ENCODE measurements at regions not wholly inside any gene's neighbourhood (a gene's known extent, or its start where the extent isn't known, plus 50 kb on each side); places are given as distances from the start of the nearest gene placed in this dataset.

DNA sequence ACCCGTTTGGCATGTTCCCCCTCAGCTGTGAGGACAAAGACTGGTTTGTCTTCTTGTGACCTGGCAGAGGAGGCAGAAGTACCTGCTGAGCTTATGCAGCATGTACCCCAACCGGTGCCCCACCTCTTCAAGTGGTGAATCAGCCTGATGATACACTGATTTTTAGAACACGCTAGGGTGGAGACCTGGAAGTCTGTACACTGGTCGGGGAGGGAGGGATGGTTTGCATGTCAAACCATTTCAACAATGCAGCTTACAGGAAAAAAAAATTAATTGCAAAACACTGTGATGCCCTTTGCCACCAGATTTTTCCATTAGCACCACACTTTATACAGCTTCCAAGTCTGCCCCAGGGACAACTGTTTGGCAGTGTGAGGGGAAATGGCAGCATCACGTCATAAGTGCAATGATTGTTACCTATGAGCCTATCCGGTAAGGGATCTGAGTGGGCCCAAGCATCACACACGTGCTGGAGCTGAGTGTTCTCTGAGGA lies 155.1 kb upstream of the DMRT1 start:
- Histone ChIP-seq H3K9ac (no peak overlapping the region), H2AFZ (ENCODE audit: low read depth) (no peak overlapping the region), H3K4me1 (ENCODE audit: low read depth, poor library complexity, severe bottlenecking) (no peaks in the 10 kb centered on the region), H3K27me3 (ENCODE audit: insufficient read depth, low read depth) (no peaks in the 10 kb centered on the region), H3K27ac (no peak overlapping the region), H3K79me2 (ENCODE audit: insufficient read depth, low read depth) (no peaks in the 10 kb centered on the region), H3K36me3 (ENCODE audit: insufficient read depth) (no peaks in the 10 kb centered on the region), H4K20me1 (ENCODE audit: insufficient read depth) (no peaks in the 10 kb centered on the region), H3K4me2 (no peak overlapping the region), H3K4me3 (IDR thresholded peaks at IDR 0.05; ENCODE audit: insufficient read depth, low read depth, low read length) (no peak overlapping the region)
- TF ChIP-seq, protein P1, sequence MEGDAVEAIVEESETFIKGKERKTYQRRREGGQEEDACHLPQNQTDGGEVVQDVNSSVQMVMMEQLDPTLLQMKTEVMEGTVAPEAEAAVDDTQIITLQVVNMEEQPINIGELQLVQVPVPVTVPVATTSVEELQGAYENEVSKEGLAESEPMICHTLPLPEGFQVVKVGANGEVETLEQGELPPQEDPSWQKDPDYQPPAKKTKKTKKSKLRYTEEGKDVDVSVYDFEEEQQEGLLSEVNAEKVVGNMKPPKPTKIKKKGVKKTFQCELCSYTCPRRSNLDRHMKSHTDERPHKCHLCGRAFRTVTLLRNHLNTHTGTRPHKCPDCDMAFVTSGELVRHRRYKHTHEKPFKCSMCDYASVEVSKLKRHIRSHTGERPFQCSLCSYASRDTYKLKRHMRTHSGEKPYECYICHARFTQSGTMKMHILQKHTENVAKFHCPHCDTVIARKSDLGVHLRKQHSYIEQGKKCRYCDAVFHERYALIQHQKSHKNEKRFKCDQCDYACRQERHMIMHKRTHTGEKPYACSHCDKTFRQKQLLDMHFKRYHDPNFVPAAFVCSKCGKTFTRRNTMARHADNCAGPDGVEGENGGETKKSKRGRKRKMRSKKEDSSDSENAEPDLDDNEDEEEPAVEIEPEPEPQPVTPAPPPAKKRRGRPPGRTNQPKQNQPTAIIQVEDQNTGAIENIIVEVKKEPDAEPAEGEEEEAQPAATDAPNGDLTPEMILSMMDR (conservative IDR thresholded peaks at IDR 0.05; ENCODE audit: low read depth, low read length): no peak

GRCh38 chr9:687034-687785 lies 154.3 kb upstream of the DMRT1 start:
- no peak overlapping the region for H3K4me3 ChIP-seq (IDR thresholded peaks at IDR 0.05; ENCODE audit: insufficient read depth, low read depth, low read length)
- no peaks in the 10 kb centered on the region for H3K79me2 ChIP-seq (ENCODE audit: insufficient read depth, low read depth)
- no peak overlapping the region for H3K4me2 ChIP-seq
- H3K36me3 ChIP-seq (ENCODE audit: insufficient read depth): no peaks in the 10 kb centered on the region
- no peaks in the 10 kb centered on the region for H3K27me3 ChIP-seq (ENCODE audit: insufficient read depth, low read depth)
- H3K9ac ChIP-seq: no peak overlapping the region
- H4K20me1 ChIP-seq (ENCODE audit: insufficient read depth): no peaks in the 10 kb centered on the region
- TF ChIP-seq, protein P1 (conservative IDR thresholded peaks at IDR 0.05; ENCODE audit: low read depth, low read length): no peak
- H2AFZ ChIP-seq (ENCODE audit: low read depth): no peak overlapping the region
- no peak overlapping the region for H3K27ac ChIP-seq
- H3K4me1 ChIP-seq (ENCODE audit: low read depth, poor library complexity, severe bottlenecking): no peaks in the 10 kb centered on the region

DNA sequence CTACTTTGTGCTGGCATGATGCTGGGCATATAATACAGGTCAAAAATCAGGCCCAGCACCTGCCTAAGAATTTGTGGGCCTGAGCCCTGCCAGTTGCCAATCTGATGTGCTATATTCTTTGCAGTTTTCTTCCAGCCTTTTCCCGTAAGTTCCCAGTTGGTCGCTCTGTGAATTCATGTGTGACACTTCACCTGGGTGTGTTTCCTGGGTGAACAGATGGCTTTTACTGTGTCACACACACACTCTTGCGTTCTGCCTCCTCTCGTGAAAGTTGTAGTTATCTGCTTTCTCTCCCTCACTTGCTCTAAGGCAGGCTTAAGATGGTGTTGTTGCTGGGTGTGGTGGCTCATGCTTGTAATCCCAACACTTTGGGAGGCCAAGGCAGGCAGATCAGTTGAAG lies 153.5 kb upstream of the DMRT1 start:
- Histone ChIP-seq H3K27ac (no peak overlapping the region), H3K4me1 (ENCODE audit: low read depth, poor library complexity, severe bottlenecking) (no peaks in the 10 kb centered on the region), H3K9ac (no peak overlapping the region), H3K4me3 (IDR thresholded peaks at IDR 0.05; ENCODE audit: insufficient read depth, low read depth, low read length) (no peak overlapping the region), H3K4me2 (no peak overlapping the region), H4K20me1 (ENCODE audit: insufficient read depth) (no peaks in the 10 kb centered on the region), H2AFZ (ENCODE audit: low read depth) (no peak overlapping the region), H3K36me3 (ENCODE audit: insufficient read depth) (no peaks in the 10 kb centered on the region), H3K27me3 (ENCODE audit: insufficient read depth, low read depth) (no peaks in the 10 kb centered on the region), H3K79me2 (ENCODE audit: insufficient read depth, low read depth) (no peaks in the 10 kb centered on the region)
- TF ChIP-seq, protein P1 (conservative IDR thresholded peaks at IDR 0.05; ENCODE audit: low read depth, low read length): no peak

DNA sequence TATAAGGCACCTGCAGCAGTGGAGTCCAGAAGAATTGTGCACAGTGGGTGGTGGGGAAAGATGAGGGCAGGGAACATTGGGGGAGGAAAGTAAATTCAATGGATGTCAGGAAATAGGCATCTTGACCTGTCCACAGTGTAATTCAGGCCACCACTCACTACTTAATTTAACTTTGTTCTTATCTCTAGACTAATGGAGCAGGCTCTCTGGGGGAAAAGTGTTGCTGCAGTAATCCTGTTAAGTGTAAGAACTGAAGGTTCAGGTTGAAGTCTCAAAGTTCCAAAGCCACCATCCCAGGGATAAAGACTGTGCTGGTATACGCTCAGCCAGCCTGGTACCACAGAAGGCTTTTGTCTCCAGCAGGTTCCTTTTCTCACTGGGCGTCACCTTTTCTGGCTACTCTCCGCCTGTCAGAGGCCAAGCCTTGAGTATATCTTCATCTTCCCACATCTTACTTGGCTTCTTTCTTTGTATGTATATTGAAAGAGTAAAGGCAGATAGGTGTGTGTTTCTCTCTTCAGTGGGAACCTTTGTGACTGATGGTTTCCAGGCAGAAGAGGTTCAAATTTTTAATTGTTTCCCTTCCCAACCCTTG lies 150.9 kb upstream of the DMRT1 start:
- H3K9ac ChIP-seq: no peak overlapping the region
- no peaks in the 10 kb centered on the region for H3K4me1 ChIP-seq (ENCODE audit: low read depth, poor library complexity, severe bottlenecking)
- H3K27me3 ChIP-seq (ENCODE audit: insufficient read depth, low read depth): no peaks in the 10 kb centered on the region
- H3K4me2 ChIP-seq: no peak overlapping the region
- H3K79me2 ChIP-seq (ENCODE audit: insufficient read depth, low read depth): no peaks in the 10 kb centered on the region
- no peak overlapping the region for H3K27ac ChIP-seq
- no peaks in the 10 kb centered on the region for H4K20me1 ChIP-seq (ENCODE audit: insufficient read depth)
- TF ChIP-seq, protein P1 (conservative IDR thresholded peaks at IDR 0.05; ENCODE audit: low read depth, low read length): no peak
- H3K4me3 ChIP-seq (IDR thresholded peaks at IDR 0.05; ENCODE audit: insufficient read depth, low read depth, low read length): no peak overlapping the region
- no peaks in the 10 kb centered on the region for H3K36me3 ChIP-seq (ENCODE audit: insufficient read depth)
- H2AFZ ChIP-seq (ENCODE audit: low read depth): no peak overlapping the region

Measured in KMS-11 (cell line).